Progenitor cell of endocrine pancreas (in vitro differentiated cells): ENCODE measurements at regions not wholly inside any gene's neighbourhood (a gene's known extent, or its start where the extent isn't known, plus 50 kb on each side); places are given as distances from the start of the nearest gene placed in this dataset.

Source experiments
- DNase-seq: peaks from one replicate; pipeline ENCODE4 v3.0.0; 2021; ENCODE audit warnings: low spot score; ENCODE audit not compliant: unreplicated experiment
- H3K27ac Mint-ChIP-seq: 2 replicates; pipeline ENCODE4 v1.8.0; 2021; ENCODE audit warnings: mild to moderate bottlenecking, moderate library complexity, mixed read lengths
- H3K27me3 Mint-ChIP-seq: 2 replicates; pipeline ENCODE4 v1.8.0; 2021; ENCODE audit warnings: mixed read lengths
- H3K36me3 Mint-ChIP-seq: 2 replicates; pipeline ENCODE4 v1.8.0; 2022; ENCODE audit warnings: mixed read lengths; ENCODE audit not compliant: insufficient read depth
- H3K4me1 Mint-ChIP-seq: 2 replicates; pipeline ENCODE4 v1.8.0; 2021; ENCODE audit warnings: low read depth, mixed read lengths
- H3K4me3 Mint-ChIP-seq: 2 replicates; pipeline ENCODE4 v1.8.0; 2021; ENCODE audit warnings: low read depth, mild to moderate bottlenecking, moderate library complexity, mixed read lengths
- H3K9me3 Mint-ChIP-seq: 2 replicates; pipeline ENCODE4 v1.8.0; 2021; ENCODE audit warnings: low read depth, mixed read lengths
- TF ChIP-seq, protein P1 (sequence below): fragments of 200-600 bp; sonication (generic); IDR thresholded peaks from one replicate; pipeline ENCODE4 v1.5.0; 2021; ENCODE audit warnings: antibody characterized with exemption, mild to moderate bottlenecking; ENCODE audit not compliant: unreplicated experiment

DNA sequence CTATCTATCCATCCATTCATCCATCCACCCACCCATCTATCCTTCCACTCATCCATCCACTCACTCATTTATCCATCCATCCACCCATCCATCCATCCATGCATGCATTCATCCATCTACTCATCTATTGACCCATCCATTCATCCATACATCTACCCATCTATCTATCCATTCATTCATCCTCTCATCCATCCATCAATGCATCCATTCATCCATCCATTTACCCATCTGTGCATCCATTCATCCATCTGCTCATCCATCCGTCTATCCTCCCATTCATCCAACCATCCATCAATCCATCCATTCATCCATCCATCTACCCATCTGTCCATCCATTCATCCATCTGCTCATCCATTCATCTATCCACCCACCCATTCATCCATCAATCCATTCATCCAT is 224.5 kb upstream of the MAF start:
- H3K36me3 Mint-ChIP-seq, result no peaks in the 10 kb centered on the region
- TF ChIP-seq, protein P1, sequence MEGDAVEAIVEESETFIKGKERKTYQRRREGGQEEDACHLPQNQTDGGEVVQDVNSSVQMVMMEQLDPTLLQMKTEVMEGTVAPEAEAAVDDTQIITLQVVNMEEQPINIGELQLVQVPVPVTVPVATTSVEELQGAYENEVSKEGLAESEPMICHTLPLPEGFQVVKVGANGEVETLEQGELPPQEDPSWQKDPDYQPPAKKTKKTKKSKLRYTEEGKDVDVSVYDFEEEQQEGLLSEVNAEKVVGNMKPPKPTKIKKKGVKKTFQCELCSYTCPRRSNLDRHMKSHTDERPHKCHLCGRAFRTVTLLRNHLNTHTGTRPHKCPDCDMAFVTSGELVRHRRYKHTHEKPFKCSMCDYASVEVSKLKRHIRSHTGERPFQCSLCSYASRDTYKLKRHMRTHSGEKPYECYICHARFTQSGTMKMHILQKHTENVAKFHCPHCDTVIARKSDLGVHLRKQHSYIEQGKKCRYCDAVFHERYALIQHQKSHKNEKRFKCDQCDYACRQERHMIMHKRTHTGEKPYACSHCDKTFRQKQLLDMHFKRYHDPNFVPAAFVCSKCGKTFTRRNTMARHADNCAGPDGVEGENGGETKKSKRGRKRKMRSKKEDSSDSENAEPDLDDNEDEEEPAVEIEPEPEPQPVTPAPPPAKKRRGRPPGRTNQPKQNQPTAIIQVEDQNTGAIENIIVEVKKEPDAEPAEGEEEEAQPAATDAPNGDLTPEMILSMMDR, result no peak
- H3K9me3 Mint-ChIP-seq, result no peaks in the 10 kb centered on the region
- no peaks in the 10 kb centered on the region for H3K4me1 Mint-ChIP-seq
- no peak for DNase-seq
- no peak overlapping the region for H3K4me3 Mint-ChIP-seq
- H3K27me3 Mint-ChIP-seq, result peaks cover 10% of the 10 kb centered on the region
- H3K27ac Mint-ChIP-seq, result no peak overlapping the region

GRCh38 chr16:79823639-79824038 is 223.1 kb upstream of the MAF start:
- H3K9me3 Mint-ChIP-seq, result no peaks in the 10 kb centered on the region
- DNase-seq, result no peak
- peaks cover 10% of the 10 kb centered on the region for H3K27me3 Mint-ChIP-seq
- no peaks in the 10 kb centered on the region for H3K36me3 Mint-ChIP-seq
- TF ChIP-seq, protein P1, result no peak
- no peak overlapping the region for H3K4me3 Mint-ChIP-seq
- H3K4me1 Mint-ChIP-seq, result no peaks in the 10 kb centered on the region
- H3K27ac Mint-ChIP-seq, result no peak overlapping the region

DNA sequence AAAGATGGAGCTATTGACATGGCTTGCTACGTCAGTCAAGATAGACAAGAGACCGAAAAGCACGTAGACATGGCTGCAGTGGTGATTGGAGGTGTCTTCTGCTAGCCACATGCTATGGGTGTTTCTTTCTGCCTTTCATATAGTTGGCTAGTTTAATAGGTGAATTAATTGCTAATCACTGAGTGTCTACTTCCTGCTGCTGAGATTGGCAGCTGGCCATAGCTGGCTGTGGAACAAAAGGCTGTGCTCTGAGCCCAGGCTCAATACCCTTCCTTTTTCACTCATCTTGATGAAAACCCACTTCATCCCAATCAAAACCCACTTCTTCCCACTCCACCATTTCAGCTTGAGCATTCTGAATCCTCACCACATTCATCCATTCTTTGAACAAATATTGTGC is 221.4 kb upstream of the MAF start:
- no peaks in the 10 kb centered on the region for H3K4me1 Mint-ChIP-seq

DNA sequence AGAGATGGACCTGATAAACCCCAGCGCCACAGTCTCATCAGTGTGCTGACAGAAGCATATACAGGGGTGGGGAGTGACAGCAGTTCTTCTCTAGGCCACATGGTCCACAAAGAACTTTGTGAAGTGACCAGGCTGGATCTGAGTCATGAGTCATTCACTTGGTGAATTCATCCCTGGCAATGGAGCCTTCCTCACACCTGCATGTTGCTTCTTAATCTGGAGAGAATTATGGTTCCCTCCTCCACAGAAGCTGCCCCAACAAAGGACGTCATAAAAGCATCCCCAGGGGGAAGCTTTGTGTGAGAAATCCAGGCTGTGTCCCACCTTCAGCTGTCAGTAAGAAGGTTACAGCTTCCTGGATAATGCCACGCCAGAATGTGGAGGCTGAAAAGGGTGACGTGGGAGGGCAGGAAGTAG is 215.6 kb upstream of the MAF start:
- Mint-ChIP-seq H3K9me3 (no peaks in the 10 kb centered on the region), H3K4me3 (no peak overlapping the region), H3K27me3 (peaks cover 5% of the 10 kb centered on the region), H3K36me3 (no peaks in the 10 kb centered on the region), H3K4me1 (no peaks in the 10 kb centered on the region), H3K27ac (no peak overlapping the region)
- no peak for DNase-seq
- TF ChIP-seq, protein P1, result no peak

More for the DNA sequence above, 221.4 kb upstream of the MAF start:
- no peak overlapping the region for H3K4me3 Mint-ChIP-seq
- H3K36me3 Mint-ChIP-seq, result no peaks in the 10 kb centered on the region
- TF ChIP-seq, protein P1, result no peak
- H3K27me3 Mint-ChIP-seq, result peaks cover 7% of the 10 kb centered on the region
- DNase-seq, result no peak
- H3K9me3 Mint-ChIP-seq, result no peaks in the 10 kb centered on the region
- no peak overlapping the region for H3K27ac Mint-ChIP-seq

- peaks cover 5% of the 10 kb centered on the region for H3K27me3 Mint-ChIP-seq
- no peaks in the 10 kb centered on the region for H3K36me3 Mint-ChIP-seq
- H3K27ac Mint-ChIP-seq, result no peak overlapping the region
- H3K4me3 Mint-ChIP-seq, result no peak overlapping the region
- TF ChIP-seq, protein P1, result no peak
- no peaks in the 10 kb centered on the region for H3K9me3 Mint-ChIP-seq
- no peak for DNase-seq
- H3K4me1 Mint-ChIP-seq, result no peaks in the 10 kb centered on the region
These were observed 214.5 kb upstream of the MAF start for GRCh38 chr16:79815049-79815448.
